Calu3 (cell line): ENCODE measurements at regions not wholly inside any gene's neighbourhood (a gene's known extent, or its start where the extent isn't known, plus 50 kb on each side); places are given as distances from the start of the nearest gene placed in this dataset.

Source experiments
- BruUV-seq: library from RNA; stranded (reverse); fragments of 400-500 nt; replicated peaks from 2 replicates; lab custom pipeline; 2021; lab: Mats Ljungman, UMichigan
- CTCF ChIA-PET: fragments of 300-600 bp; sonication (Branson Sonifier 250); formaldehyde crosslinking; loops from one replicate; lab custom pipeline; 2022; ENCODE audit warnings: antibody characterized with exemption; lab: Charles Lee
- DNase-seq: peaks from one replicate; pipeline ENCODE4 v3.0.0; 2022
- H3K27ac Mint-ChIP-seq: one replicate; pipeline ENCODE4 v1.8.0; 2022; ENCODE audit warnings: mixed read lengths; ENCODE audit not compliant: unreplicated experiment
- H3K27me3 Mint-ChIP-seq: one replicate; pipeline ENCODE4 v1.8.0; 2022; ENCODE audit warnings: mixed read lengths; ENCODE audit not compliant: unreplicated experiment
- H3K36me3 Mint-ChIP-seq: one replicate; pipeline ENCODE4 v1.8.0; 2022; ENCODE audit warnings: mild to moderate bottlenecking, moderate library complexity, mixed read lengths; ENCODE audit not compliant: insufficient read depth, unreplicated experiment
- H3K4me1 Mint-ChIP-seq: one replicate; pipeline ENCODE4 v1.8.0; 2022; ENCODE audit warnings: mild to moderate bottlenecking, low read depth, mixed read lengths; ENCODE audit not compliant: unreplicated experiment
- H3K4me3 Mint-ChIP-seq: one replicate; pipeline ENCODE4 v1.8.0; 2022; ENCODE audit warnings: mild to moderate bottlenecking, low read depth, moderate library complexity, mixed read lengths; ENCODE audit not compliant: unreplicated experiment
- H3K9me3 Mint-ChIP-seq: one replicate; pipeline ENCODE4 v1.8.0; 2022; ENCODE audit warnings: low read depth, mixed read lengths; ENCODE audit not compliant: unreplicated experiment
- intact Hi-C: fragments of 100-400 bp; cut with micrococcal nuclease; formaldehyde crosslinking; loops from one replicate; pipeline ENCODE4 v1.10.0; 2022; ENCODE audit not compliant: unreplicated experiment
- TF ChIP-seq, protein P1 (sequence below): fragments of 200-600 bp; IDR thresholded peaks from one replicate; pipeline ENCODE4 v1.8.0; 2022; ENCODE audit warnings: antibody characterized with exemption; ENCODE audit not compliant: unreplicated experiment

DNA sequence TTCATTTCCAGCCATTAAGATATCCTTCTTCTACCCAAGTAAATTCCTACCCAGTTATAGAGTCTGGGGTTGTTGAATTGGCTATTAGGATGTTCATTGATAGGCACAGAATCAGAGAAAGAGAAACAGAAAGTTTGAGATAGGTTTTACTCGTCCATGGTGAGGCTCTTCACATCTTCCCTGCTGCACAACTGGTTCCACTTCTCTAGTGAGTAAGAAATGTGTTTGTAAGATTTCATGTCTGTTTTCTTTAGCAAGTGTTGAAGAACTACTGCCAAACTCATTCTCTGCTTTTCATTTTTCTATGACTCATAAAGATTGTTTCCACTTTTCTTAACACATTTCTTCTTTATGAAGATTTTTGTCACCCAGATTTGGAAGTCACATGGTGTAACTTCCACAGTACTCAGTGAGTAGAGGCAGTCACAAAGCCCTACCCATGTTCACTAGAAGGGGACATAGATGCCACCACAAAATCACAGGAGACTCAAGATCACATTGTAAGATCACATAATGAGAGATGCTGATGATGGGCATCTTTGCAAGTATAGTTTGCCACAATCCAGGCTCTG is 152.3 kb downstream of the SNX7 start:
- BruUV-seq, result no TSS peak
- DNase-seq, result no peak
- Mint-ChIP-seq H3K27me3 (no peaks in the 10 kb centered on the region), H3K4me3 (no peak overlapping the region), H3K27ac (no peak overlapping the region), H3K9me3 (peaks cover 5% of the 10 kb centered on the region), H3K4me1 (no peaks in the 10 kb centered on the region), H3K36me3 (no peaks in the 10 kb centered on the region)
- intact Hi-C loops, result no loop called here
- TF ChIP-seq, protein P1, sequence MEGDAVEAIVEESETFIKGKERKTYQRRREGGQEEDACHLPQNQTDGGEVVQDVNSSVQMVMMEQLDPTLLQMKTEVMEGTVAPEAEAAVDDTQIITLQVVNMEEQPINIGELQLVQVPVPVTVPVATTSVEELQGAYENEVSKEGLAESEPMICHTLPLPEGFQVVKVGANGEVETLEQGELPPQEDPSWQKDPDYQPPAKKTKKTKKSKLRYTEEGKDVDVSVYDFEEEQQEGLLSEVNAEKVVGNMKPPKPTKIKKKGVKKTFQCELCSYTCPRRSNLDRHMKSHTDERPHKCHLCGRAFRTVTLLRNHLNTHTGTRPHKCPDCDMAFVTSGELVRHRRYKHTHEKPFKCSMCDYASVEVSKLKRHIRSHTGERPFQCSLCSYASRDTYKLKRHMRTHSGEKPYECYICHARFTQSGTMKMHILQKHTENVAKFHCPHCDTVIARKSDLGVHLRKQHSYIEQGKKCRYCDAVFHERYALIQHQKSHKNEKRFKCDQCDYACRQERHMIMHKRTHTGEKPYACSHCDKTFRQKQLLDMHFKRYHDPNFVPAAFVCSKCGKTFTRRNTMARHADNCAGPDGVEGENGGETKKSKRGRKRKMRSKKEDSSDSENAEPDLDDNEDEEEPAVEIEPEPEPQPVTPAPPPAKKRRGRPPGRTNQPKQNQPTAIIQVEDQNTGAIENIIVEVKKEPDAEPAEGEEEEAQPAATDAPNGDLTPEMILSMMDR, result no peak
- CTCF ChIA-PET, result no interaction called here

DNA sequence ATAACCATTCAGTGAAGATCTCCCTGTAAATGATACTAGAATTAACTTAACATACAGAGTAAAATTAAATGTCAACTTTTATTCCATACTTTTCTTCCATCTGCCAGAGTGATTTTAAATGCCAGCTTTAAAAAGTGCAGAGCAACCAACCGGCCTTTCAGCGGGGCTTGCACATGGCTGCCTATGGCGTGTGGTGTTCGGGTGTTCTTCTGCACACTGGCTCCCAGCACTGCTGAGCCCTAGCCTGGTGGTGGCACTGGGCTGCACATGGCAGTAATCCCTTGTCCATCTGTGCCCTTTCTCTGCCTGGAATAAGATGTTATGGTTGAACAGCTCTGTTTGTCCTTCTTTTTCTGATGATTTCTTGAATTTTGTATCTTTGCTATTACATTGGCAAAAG is 156.3 kb downstream of the SNX7 start:
- Mint-ChIP-seq H3K4me1 (no peaks in the 10 kb centered on the region), H3K36me3 (no peaks in the 10 kb centered on the region), H3K27ac (no peak overlapping the region), H3K4me3 (no peak overlapping the region), H3K27me3 (no peaks in the 10 kb centered on the region), H3K9me3 (no peaks in the 10 kb centered on the region)
- no peak for DNase-seq
- CTCF ChIA-PET, result no interaction called here
- BruUV-seq, result no TSS peak
- intact Hi-C loops, result no loop called here
- TF ChIP-seq, protein P1, result no peak

DNA sequence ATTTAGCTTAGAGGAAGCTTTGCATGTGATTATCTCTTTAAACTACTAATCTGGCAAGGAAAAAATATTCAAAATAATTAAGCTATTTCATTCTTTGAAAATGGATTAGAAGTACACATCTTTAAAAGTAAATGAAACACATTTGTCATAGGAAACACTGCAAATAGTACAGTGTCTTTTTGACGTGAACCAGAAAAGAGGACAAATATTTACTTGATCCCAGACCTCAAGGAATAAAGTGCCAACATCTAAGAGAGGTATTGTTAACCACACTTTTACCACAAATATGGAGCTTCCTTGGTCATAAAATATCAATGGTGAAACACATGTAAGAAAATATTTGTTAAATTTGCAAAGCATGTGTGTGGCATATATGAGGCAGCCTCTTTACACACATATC is 159.9 kb downstream of the SNX7 start:
- no peaks in the 10 kb centered on the region for H3K9me3 Mint-ChIP-seq

DNA sequence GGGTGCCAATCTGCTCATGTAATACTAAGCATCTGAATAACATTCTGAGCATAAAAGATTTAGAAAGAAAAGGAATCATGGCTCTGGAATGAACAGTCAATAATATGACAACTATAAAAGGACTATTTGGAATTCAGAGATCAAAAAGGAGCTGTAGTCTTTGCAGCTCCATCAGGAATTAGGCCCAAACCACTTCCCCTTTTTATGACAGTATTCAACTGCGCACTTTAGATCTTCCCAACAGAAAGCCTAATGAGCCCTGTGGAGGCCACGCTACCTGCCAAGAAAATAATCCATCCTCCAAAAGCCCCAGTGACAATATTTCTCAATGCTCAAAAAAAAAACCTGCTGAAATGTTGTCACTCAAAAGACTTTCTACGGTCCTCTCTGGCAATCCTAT is 163.2 kb downstream of the SNX7 start:
- Mint-ChIP-seq H3K9me3 (no peaks in the 10 kb centered on the region), H3K27me3 (no peaks in the 10 kb centered on the region), H3K27ac (no peak overlapping the region), H3K4me3 (no peak overlapping the region), H3K4me1 (no peaks in the 10 kb centered on the region), H3K36me3 (no peaks in the 10 kb centered on the region)
- no TSS peak for BruUV-seq
- CTCF ChIA-PET, result no interaction called here
- no peak for DNase-seq
- TF ChIP-seq, protein P1, result no peak
- intact Hi-C loops, result no loop called here

More for the DNA sequence above, 159.9 kb downstream of the SNX7 start:
- Mint-ChIP-seq H3K4me3 (no peak overlapping the region), H3K27ac (no peak overlapping the region), H3K4me1 (no peaks in the 10 kb centered on the region), H3K36me3 (no peaks in the 10 kb centered on the region), H3K27me3 (no peaks in the 10 kb centered on the region)
- intact Hi-C loops, result no loop called here
- TF ChIP-seq, protein P1, result no peak
- no peak for DNase-seq
- BruUV-seq, result no TSS peak
- CTCF ChIA-PET, result no interaction called here
